B cell (primary cell): ENCODE measurements at regions not wholly inside any gene's neighbourhood (a gene's known extent, or its start where the extent isn't known, plus 50 kb on each side); places are given as distances from the start of the nearest gene placed in this dataset.

Experiments used
- CTCF ChIP-seq: fragments of 200-600 bp; IDR thresholded peaks from one replicate; pipeline ENCODE4 v1.8.0; 2022; ENCODE audit warnings: antibody characterized with exemption, mild to moderate bottlenecking
- EZH2 ChIP-seq: IDR thresholded peaks from 2 replicates; pipeline ENCODE4 v1.6.1; 2012; ENCODE audit warnings: borderline replicate concordance, low read depth, mild to moderate bottlenecking, moderate library complexity, low read length; ENCODE audit not compliant: insufficient read depth, poor library complexity, severe bottlenecking

DNA sequence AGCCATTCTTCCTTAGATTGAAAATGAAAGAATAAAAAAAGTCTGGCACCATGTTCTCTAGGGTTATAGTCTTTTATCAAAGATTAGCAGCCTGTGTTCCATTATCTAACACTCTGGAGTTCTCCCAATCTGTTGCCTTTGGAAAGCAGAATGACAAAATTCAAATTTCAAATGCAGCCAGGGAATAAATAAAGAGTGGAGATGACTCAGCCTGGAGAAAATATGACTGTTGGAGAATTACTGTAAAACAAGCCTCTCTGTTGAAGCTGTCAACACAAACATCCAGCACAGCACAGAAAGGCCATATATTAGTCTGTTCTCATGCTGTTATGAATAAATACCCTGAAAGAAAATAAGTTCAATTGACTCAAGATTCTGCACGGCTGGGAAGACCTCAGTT, 650.5 kb upstream of the SLC10A2 start:
- TF ChIP-seq CTCF: no peak
- no peak for TF ChIP-seq EZH2
